ENCODE measurements at regions not wholly inside any gene's neighbourhood (a gene's known extent, or its start where the extent isn't known, plus 50 kb on each side); places are given as distances from the start of the nearest gene placed in this dataset.

GRCh38 chr15:47414207-47414606, 303.1 kb upstream of the SEMA6D start:
- H3K36me3 Mint-ChIP-seq (ENCODE audit: insufficient read depth): no peaks in the 10 kb centered on the region
- ATAC-seq (replicated peaks) (no peak), DNase-seq (no peak)
- no peak overlapping the region for H3K4me3 Mint-ChIP-seq
- H3K27ac Mint-ChIP-seq: no peak overlapping the region
- no peaks in the 10 kb centered on the region for H3K27me3 Mint-ChIP-seq
- H3K9me3 Mint-ChIP-seq: peaks cover 4 to 9% of the 10 kb centered on the region in 2 donors
- H3K4me1 Mint-ChIP-seq (ENCODE audit: low read depth in 2 of 2): no peaks in the 10 kb centered on the region

- Mint-ChIP-seq H3K4me3 (no peak overlapping the region), H3K27me3 (no peaks in the 10 kb centered on the region), H3K27ac (no peak overlapping the region), H3K9me3 (peaks cover 4 to 9% of the 10 kb centered on the region in 2 donors), H3K36me3 (ENCODE audit: insufficient read depth) (no peaks in the 10 kb centered on the region), H3K4me1 (ENCODE audit: low read depth in 2 of 2) (no peaks in the 10 kb centered on the region)
- DNase-seq (no peak), ATAC-seq (replicated peaks) (no peak)
Observed at GRCh38 chr15:47415539-47415971, 301.8 kb upstream of the SEMA6D start.

- Mint-ChIP-seq H3K27ac (no peak overlapping the region), H3K9me3 (peaks cover 0 to 4% of the 10 kb centered on the region in 2 donors), H3K27me3 (no peaks in the 10 kb centered on the region), H3K4me1 (ENCODE audit: low read depth in 2 of 2) (no peaks in the 10 kb centered on the region), H3K36me3 (ENCODE audit: insufficient read depth) (no peaks in the 10 kb centered on the region), H3K4me3 (no peak overlapping the region)
- DNase-seq (no peak), ATAC-seq (replicated peaks) (no peak)
Observed at GRCh38 chr15:47422881-47423665, 294.2 kb upstream of the SEMA6D start.

- Mint-ChIP-seq H3K27ac (no peak overlapping the region), H3K4me1 (ENCODE audit: low read depth in 2 of 2) (no peaks in the 10 kb centered on the region), H3K27me3 (no peaks in the 10 kb centered on the region), H3K9me3 (peaks cover 0 to 4% of the 10 kb centered on the region in 2 donors), H3K36me3 (ENCODE audit: insufficient read depth) (no peaks in the 10 kb centered on the region), H3K4me3 (no peak overlapping the region)
- DNase-seq (no peak), ATAC-seq (replicated peaks) (no peak)
Observed at GRCh38 chr15:47427463-47427862, 289.8 kb upstream of the SEMA6D start.

GRCh38 chr15:47429376-47429775, 287.9 kb upstream of the SEMA6D start:
- ATAC-seq (replicated peaks) (no peak), DNase-seq (no peak)
- Mint-ChIP-seq H3K9me3 (peaks cover 4 to 7% of the 10 kb centered on the region in 2 donors), H3K27ac (no peak overlapping the region), H3K27me3 (no peaks in the 10 kb centered on the region), H3K4me3 (no peak overlapping the region), H3K4me1 (ENCODE audit: low read depth in 2 of 2) (no peaks in the 10 kb centered on the region), H3K36me3 (ENCODE audit: insufficient read depth) (no peaks in the 10 kb centered on the region)

- no peak for DNase-seq
- H3K27ac Mint-ChIP-seq: no peak overlapping the region
Observed at GRCh38 chr15:47431501-47431900, 285.8 kb upstream of the SEMA6D start.

GRCh38 chr15:47432826-47433225, 284.5 kb upstream of the SEMA6D start:
- Mint-ChIP-seq H3K4me1 (ENCODE audit: low read depth in 2 of 2) (no peaks in the 10 kb centered on the region), H3K27ac (no peak overlapping the region), H3K27me3 (no peaks in the 10 kb centered on the region), H3K4me3 (no peak overlapping the region), H3K9me3 (peaks cover 0 to 7% of the 10 kb centered on the region in 2 donors), H3K36me3 (ENCODE audit: insufficient read depth) (no peaks in the 10 kb centered on the region)
- DNase-seq: no peak
- ATAC-seq (replicated peaks): no peak

More at GRCh38 chr15:47431501-47431900, 285.8 kb upstream of the SEMA6D start:
- Mint-ChIP-seq H3K4me1 (ENCODE audit: low read depth in 2 of 2) (no peaks in the 10 kb centered on the region), H3K4me3 (no peak overlapping the region), H3K27me3 (no peaks in the 10 kb centered on the region), H3K36me3 (ENCODE audit: insufficient read depth) (no peaks in the 10 kb centered on the region), H3K9me3 (peaks cover 1 to 7% of the 10 kb centered on the region in 2 donors)
- ATAC-seq (replicated peaks): no peak

- Mint-ChIP-seq H3K36me3 (ENCODE audit: insufficient read depth) (no peaks in the 10 kb centered on the region), H3K4me1 (ENCODE audit: low read depth in 2 of 2) (no peaks in the 10 kb centered on the region), H3K4me3 (no peak overlapping the region), H3K9me3 (peaks cover 0 to 8% of the 10 kb centered on the region in 2 donors), H3K27me3 (no peaks in the 10 kb centered on the region), H3K27ac (no peak overlapping the region)
- DNase-seq: no peak
- ATAC-seq (replicated peaks): no peak
Observed at GRCh38 chr15:47434596-47434995, 282.7 kb upstream of the SEMA6D start.

- DNase-seq: no peak
- no peak overlapping the region for H3K27ac Mint-ChIP-seq
- no peak overlapping the region for H3K4me3 Mint-ChIP-seq
- H3K4me1 Mint-ChIP-seq (ENCODE audit: low read depth in 2 of 2): no peaks in the 10 kb centered on the region
- H3K36me3 Mint-ChIP-seq (ENCODE audit: insufficient read depth): no peaks in the 10 kb centered on the region
- H3K27me3 Mint-ChIP-seq: no peaks in the 10 kb centered on the region
- no peak for ATAC-seq (replicated peaks)
- peaks cover 7 to 16% of the 10 kb centered on the region in 2 donors for H3K9me3 Mint-ChIP-seq
Observed at GRCh38 chr15:47437491-47437890, 279.8 kb upstream of the SEMA6D start.

- H3K27me3 Mint-ChIP-seq: no peaks in the 10 kb centered on the region
- H3K9me3 Mint-ChIP-seq: peaks cover 7 to 9% of the 10 kb centered on the region in 2 donors
- no peak for DNase-seq
- H3K27ac Mint-ChIP-seq: no peak overlapping the region
- ATAC-seq (replicated peaks): no peak
- H3K4me3 Mint-ChIP-seq: no peak overlapping the region
- no peaks in the 10 kb centered on the region for H3K4me1 Mint-ChIP-seq (ENCODE audit: low read depth in 2 of 2)
- no peaks in the 10 kb centered on the region for H3K36me3 Mint-ChIP-seq (ENCODE audit: insufficient read depth)
Observed at GRCh38 chr15:47439146-47440111, 277.9 kb upstream of the SEMA6D start.

GRCh38 chr15:47442371-47442770, 274.9 kb upstream of the SEMA6D start:
- Mint-ChIP-seq H3K9me3 (peaks cover 9% of the 10 kb centered on the region in 2 donors), H3K36me3 (ENCODE audit: insufficient read depth) (no peaks in the 10 kb centered on the region), H3K4me1 (ENCODE audit: low read depth in 2 of 2) (no peaks in the 10 kb centered on the region), H3K4me3 (no peak overlapping the region), H3K27ac (no peak overlapping the region), H3K27me3 (no peaks in the 10 kb centered on the region)
- ATAC-seq (replicated peaks) (no peak), DNase-seq (no peak)

GRCh38 chr15:47443839-47444238, 273.5 kb upstream of the SEMA6D start:
- Mint-ChIP-seq H3K4me1 (ENCODE audit: low read depth in 2 of 2) (no peaks in the 10 kb centered on the region), H3K36me3 (ENCODE audit: insufficient read depth) (no peaks in the 10 kb centered on the region), H3K9me3 (peaks cover 14 to 15% of the 10 kb centered on the region in 2 donors), H3K4me3 (no peak overlapping the region), H3K27me3 (no peaks in the 10 kb centered on the region), H3K27ac (no peak overlapping the region)
- DNase-seq: no peak
- ATAC-seq (replicated peaks): no peak

GRCh38 chr15:47445723-47446392, 271.4 kb upstream of the SEMA6D start:
- Mint-ChIP-seq H3K4me1 (ENCODE audit: low read depth in 2 of 2) (no peaks in the 10 kb centered on the region), H3K36me3 (ENCODE audit: insufficient read depth) (no peaks in the 10 kb centered on the region), H3K4me3 (no peak overlapping the region), H3K27ac (no peak overlapping the region), H3K9me3 (peaks cover 5 to 10% of the 10 kb centered on the region in 2 donors), H3K27me3 (no peaks in the 10 kb centered on the region)
- ATAC-seq (replicated peaks) (no peak), DNase-seq (no peak)
